Fibroblast of lung (primary cell): ENCODE measurements at regions not wholly inside any gene's neighbourhood (a gene's known extent, or its start where the extent isn't known, plus 50 kb on each side); places are given as distances from the start of the nearest gene placed in this dataset.

ENCODE experiments used
- DNase-seq, 2 donors: peaks; one replicate each; pipeline versions ENCODE4 v3.0.0 to v3.0.0-alpha.2; 2010; ENCODE audit warnings: low read depth in 2 of 2
- H2AFZ ChIP-seq: 2 replicates; pipeline ENCODE4 v1.5.1; 2012; ENCODE audit warnings: low read length, control low read depth, inconsistent platforms
- H3K27ac ChIP-seq: 2 replicates; pipeline ENCODE4 v1.5.1; 2011; ENCODE audit warnings: low read length, control low read depth; ENCODE audit not compliant: insufficient read depth
- H3K27me3 ChIP-seq: 2 replicates; pipeline ENCODE4 v1.5.1; 2011; ENCODE audit warnings: mild to moderate bottlenecking, low read length; ENCODE audit not compliant: control insufficient read depth, insufficient read depth
- H3K36me3 ChIP-seq: 2 replicates; pipeline ENCODE4 v1.5.1; 2011; ENCODE audit warnings: low read length; ENCODE audit not compliant: control insufficient read depth, insufficient read depth
- H3K4me1 ChIP-seq: 2 replicates; pipeline ENCODE4 v1.5.1; 2011; ENCODE audit warnings: low read length; ENCODE audit not compliant: control insufficient read depth, insufficient read depth; ENCODE audit errors: extremely low read depth
- H3K4me2 ChIP-seq: 2 replicates; pipeline ENCODE4 v1.5.1; 2011; ENCODE audit warnings: low read length, control low read depth; ENCODE audit not compliant: insufficient read depth; ENCODE audit errors: extremely low read depth
- H3K4me3 ChIP-seq, 4 experiments: fragments of 200-600 bp in 1 of 4; sonication (generic) in 1 of 4; replicated peaks in 1 of 4; 2 replicates each; pipeline ENCODE4 v1.5.1; 2011 to 2016; ENCODE audit warnings: low read length in 4 of 4, low read depth in 3 of 4, mild to moderate bottlenecking in 3 of 4, control low read depth in 2 of 4, inconsistent platforms in 1 of 4, mixed read lengths in 1 of 4; ENCODE audit not compliant: insufficient read depth in 1 of 4; ENCODE audit errors: control extremely low read depth in 1 of 4
- H3K79me2 ChIP-seq: 2 replicates; pipeline ENCODE4 v1.5.1; 2012; ENCODE audit warnings: mild to moderate bottlenecking, low read length, inconsistent platforms; ENCODE audit not compliant: control insufficient read depth, insufficient read depth
- H3K9ac ChIP-seq: 2 replicates; pipeline ENCODE4 v1.5.1; 2011; ENCODE audit warnings: mild to moderate bottlenecking, low read length, control low read depth; ENCODE audit not compliant: insufficient read depth
- H3K9me3 ChIP-seq: 2 replicates; pipeline ENCODE4 v1.5.1; 2012; ENCODE audit warnings: low read depth, low read length; ENCODE audit not compliant: control insufficient read depth, insufficient read depth
- H4K20me1 ChIP-seq: 2 replicates; pipeline ENCODE4 v1.5.1; 2011; ENCODE audit warnings: low read length; ENCODE audit not compliant: control insufficient read depth, insufficient read depth; ENCODE audit errors: extremely low read depth
- EZH2 ChIP-seq: IDR thresholded peaks from 2 replicates; pipeline ENCODE4 v1.5.1; 2012; ENCODE audit warnings: low read length, control low read depth, mild to moderate bottlenecking; ENCODE audit errors: missing control alignments
- TF ChIP-seq, protein P1 (sequence below), 2 donors: IDR thresholded peaks in 1 of 2; conservative IDR thresholded peaks in 1 of 2; 1 replicate in 1 of 2; 2 replicates in 1 of 2; pipeline ENCODE4 v1.5.1; 2011 to 2012; ENCODE audit warnings: low read length in 2 of 2, control low read depth in 1 of 2, inconsistent platforms in 1 of 2, low read depth in 1 of 2, mild to moderate bottlenecking in 1 of 2

DNA sequence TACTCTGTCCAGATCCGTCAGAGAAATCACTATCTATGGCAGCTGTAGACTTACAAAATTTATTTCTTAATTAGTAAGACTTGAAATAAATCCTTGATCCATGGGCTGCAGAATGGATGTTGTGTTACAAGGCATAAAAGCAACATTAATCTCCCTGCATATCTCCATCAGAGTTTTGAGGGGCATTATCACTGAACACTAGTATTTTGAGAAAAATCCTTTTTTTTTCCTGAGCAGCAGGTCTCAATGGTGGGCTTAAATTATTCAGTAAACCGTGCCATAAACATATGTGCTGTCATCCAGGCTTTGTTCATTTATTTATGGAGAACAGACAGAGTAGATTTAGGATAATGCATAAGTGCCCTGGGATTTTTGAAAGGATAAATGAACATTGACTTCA is 457.9 kb upstream of the CTSO start:
- H3K79me2 ChIP-seq: no peaks in the 10 kb centered on the region
- H3K36me3 ChIP-seq: no peaks in the 10 kb centered on the region
- no peak overlapping the region for H3K27ac ChIP-seq
- H3K9ac ChIP-seq: no peak overlapping the region
- no peak for DNase-seq
- no peak overlapping the region for H2AFZ ChIP-seq
- TF ChIP-seq, protein P1, sequence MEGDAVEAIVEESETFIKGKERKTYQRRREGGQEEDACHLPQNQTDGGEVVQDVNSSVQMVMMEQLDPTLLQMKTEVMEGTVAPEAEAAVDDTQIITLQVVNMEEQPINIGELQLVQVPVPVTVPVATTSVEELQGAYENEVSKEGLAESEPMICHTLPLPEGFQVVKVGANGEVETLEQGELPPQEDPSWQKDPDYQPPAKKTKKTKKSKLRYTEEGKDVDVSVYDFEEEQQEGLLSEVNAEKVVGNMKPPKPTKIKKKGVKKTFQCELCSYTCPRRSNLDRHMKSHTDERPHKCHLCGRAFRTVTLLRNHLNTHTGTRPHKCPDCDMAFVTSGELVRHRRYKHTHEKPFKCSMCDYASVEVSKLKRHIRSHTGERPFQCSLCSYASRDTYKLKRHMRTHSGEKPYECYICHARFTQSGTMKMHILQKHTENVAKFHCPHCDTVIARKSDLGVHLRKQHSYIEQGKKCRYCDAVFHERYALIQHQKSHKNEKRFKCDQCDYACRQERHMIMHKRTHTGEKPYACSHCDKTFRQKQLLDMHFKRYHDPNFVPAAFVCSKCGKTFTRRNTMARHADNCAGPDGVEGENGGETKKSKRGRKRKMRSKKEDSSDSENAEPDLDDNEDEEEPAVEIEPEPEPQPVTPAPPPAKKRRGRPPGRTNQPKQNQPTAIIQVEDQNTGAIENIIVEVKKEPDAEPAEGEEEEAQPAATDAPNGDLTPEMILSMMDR (conservative IDR thresholded peaks at IDR 0.05 in 1 of 2, IDR thresholded peaks at IDR 0.05 in 1 of 2; ENCODE audit: low read depth in 1 of 2, low read length in 2 of 2): no peak
- no peak for TF ChIP-seq EZH2
- no peaks in the 10 kb centered on the region for H3K4me1 ChIP-seq
- H4K20me1 ChIP-seq: no peaks in the 10 kb centered on the region
- H3K4me2 ChIP-seq: no peak overlapping the region
- H3K4me3 ChIP-seq: no peak overlapping the region
- no peaks in the 10 kb centered on the region for H3K9me3 ChIP-seq
- no peaks in the 10 kb centered on the region for H3K27me3 ChIP-seq

DNA sequence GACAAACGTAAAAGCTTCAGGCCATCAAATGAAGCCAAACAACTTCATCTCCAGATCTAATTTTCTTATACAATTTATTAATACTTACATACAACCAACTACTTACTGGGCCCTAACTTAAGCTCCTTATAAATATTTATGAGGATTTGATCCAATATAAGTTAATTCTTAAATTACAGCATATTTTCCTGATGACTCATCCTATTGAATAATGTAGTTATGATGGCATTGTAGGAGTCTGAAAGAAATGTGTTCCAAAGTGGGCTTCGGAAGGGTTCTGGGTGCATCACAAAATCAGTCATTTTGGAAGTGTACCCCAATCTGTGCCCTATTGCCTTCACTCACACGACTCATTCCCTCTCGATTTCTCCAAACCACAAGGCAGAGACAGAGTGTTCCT is 455.1 kb upstream of the CTSO start:
- no peak overlapping the region for H3K4me2 ChIP-seq
- DNase-seq: peak; percentile 16 to 24
- H3K4me1 ChIP-seq: no peaks in the 10 kb centered on the region
- no peak overlapping the region for H3K9ac ChIP-seq
- H2AFZ ChIP-seq: no peak overlapping the region
- no peaks in the 10 kb centered on the region for H3K27me3 ChIP-seq
- no peaks in the 10 kb centered on the region for H4K20me1 ChIP-seq
- H3K9me3 ChIP-seq: no peaks in the 10 kb centered on the region
- H3K36me3 ChIP-seq: no peaks in the 10 kb centered on the region
- no peak overlapping the region for H3K4me3 ChIP-seq
- H3K27ac ChIP-seq: no peak overlapping the region
- TF ChIP-seq, protein P1 (conservative IDR thresholded peaks at IDR 0.05 in 1 of 2, IDR thresholded peaks at IDR 0.05 in 1 of 2; ENCODE audit: low read depth in 1 of 2, low read length in 2 of 2): no peak
- no peak for TF ChIP-seq EZH2
- H3K79me2 ChIP-seq: no peaks in the 10 kb centered on the region

DNA sequence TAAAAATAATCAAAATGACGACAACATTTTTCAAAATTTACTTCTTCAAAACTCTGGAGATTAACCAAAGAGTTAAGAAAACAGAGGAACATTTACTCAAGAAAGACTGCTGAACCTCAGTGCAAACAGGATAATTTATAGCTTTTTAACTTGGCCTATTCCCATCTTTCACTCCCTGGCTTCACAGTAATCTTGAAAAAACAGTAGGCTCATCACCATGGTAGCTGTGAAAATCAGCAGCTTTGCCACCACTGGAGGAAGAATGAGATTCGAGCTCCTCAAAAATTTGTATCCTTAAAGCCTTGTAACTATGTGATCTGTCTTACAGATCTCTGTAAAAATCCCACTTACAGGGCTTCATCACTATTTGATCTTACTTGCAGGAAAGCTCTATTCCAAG is 447.7 kb upstream of the CTSO start:
- H3K79me2 ChIP-seq: no peaks in the 10 kb centered on the region
- H4K20me1 ChIP-seq: no peaks in the 10 kb centered on the region
- no peaks in the 10 kb centered on the region for H3K4me1 ChIP-seq
- no peak overlapping the region for H3K4me2 ChIP-seq
- H3K4me3 ChIP-seq: no peak overlapping the region
- H3K27me3 ChIP-seq: no peaks in the 10 kb centered on the region
- DNase-seq: peak in 1 of 2 donors; percentile 27
- H3K36me3 ChIP-seq: no peaks in the 10 kb centered on the region
- no peak overlapping the region for H2AFZ ChIP-seq
- no peaks in the 10 kb centered on the region for H3K9me3 ChIP-seq
- no peak overlapping the region for H3K27ac ChIP-seq
- no peak overlapping the region for H3K9ac ChIP-seq
- TF ChIP-seq EZH2: no peak
- TF ChIP-seq, protein P1 (conservative IDR thresholded peaks at IDR 0.05 in 1 of 2, IDR thresholded peaks at IDR 0.05 in 1 of 2; ENCODE audit: low read depth in 1 of 2, low read length in 2 of 2): no peak
